Neuronal stem cell (in vitro differentiated cells): ENCODE measurements at regions not wholly inside any gene's neighbourhood (a gene's known extent, or its start where the extent isn't known, plus 50 kb on each side); places are given as distances from the start of the nearest gene placed in this dataset.

Source experiments
- DNase-seq: peaks from one replicate; pipeline ENCODE4 v3.0.0-alpha.2; 2013; ENCODE audit warnings: low spot score
- H2AFZ ChIP-seq: one replicate; pipeline ENCODE4 v1.6.1; 2013; ENCODE audit warnings: mild to moderate bottlenecking, low read length, inconsistent platforms
- H2AK5ac ChIP-seq: 2 replicates; pipeline ENCODE4 v1.6.1; 2013; ENCODE audit warnings: low read depth, mild to moderate bottlenecking, inconsistent platforms, low read length, moderate library complexity, mixed read lengths
- H2BK120ac ChIP-seq: 2 replicates; pipeline ENCODE4 v1.6.1; 2013; ENCODE audit warnings: low read depth, mild to moderate bottlenecking, inconsistent platforms, low read length, moderate library complexity, mixed read lengths
- H2BK12ac ChIP-seq: one replicate; pipeline ENCODE4 v1.6.1; 2013; ENCODE audit warnings: low read length, inconsistent platforms
- H2BK15ac ChIP-seq: 2 replicates; pipeline ENCODE4 v1.6.1; 2013; ENCODE audit warnings: mild to moderate bottlenecking, low read length, inconsistent platforms, mixed read lengths
- H2BK5ac ChIP-seq: one replicate; pipeline ENCODE4 v1.6.1; 2013; ENCODE audit warnings: inconsistent platforms, mild to moderate bottlenecking, low read length, moderate library complexity
- H3K14ac ChIP-seq: one replicate; pipeline ENCODE4 v1.6.1; 2013; ENCODE audit warnings: low read length, inconsistent platforms
- H3K18ac ChIP-seq: 2 replicates; pipeline ENCODE4 v1.6.1; 2013; ENCODE audit warnings: low read length, inconsistent platforms
- H3K23ac ChIP-seq: 2 replicates; pipeline ENCODE4 v1.6.1; 2013; ENCODE audit warnings: low read depth, mild to moderate bottlenecking, mixed read lengths, low read length, inconsistent platforms; ENCODE audit not compliant: poor library complexity
- H3K27ac ChIP-seq: replicated peaks from 3 replicates; pipeline ENCODE4 v1.5.1; 2013; ENCODE audit warnings: low read length, inconsistent platforms
- H3K27me3 ChIP-seq, 3 experiments: 2 replicates each; pipeline ENCODE4 v1.6.1; 2013; ENCODE audit warnings: low read length in 3 of 3, mild to moderate bottlenecking in 2 of 3, inconsistent platforms in 1 of 3, low read depth in 1 of 3, mixed read lengths in 1 of 3, moderate library complexity in 1 of 3; ENCODE audit not compliant: control insufficient read depth in 3 of 3, insufficient read depth in 3 of 3
- H3K36me3 ChIP-seq, 2 donors: replicated peaks in 1 of 2; 2 replicates each; pipeline ENCODE4 v1.6.1; 2013; ENCODE audit warnings: low read length in 2 of 2; ENCODE audit not compliant: control insufficient read depth in 2 of 2, insufficient read depth in 2 of 2
- H3K4ac ChIP-seq: 2 replicates; pipeline ENCODE4 v1.6.1; 2013; ENCODE audit warnings: inconsistent platforms, mild to moderate bottlenecking, low read length, moderate library complexity
- H3K4me1 ChIP-seq, 2 donors: 1 replicate in 1 of 2; 2 replicates in 1 of 2; pipeline ENCODE4 v1.6.1; 2013; ENCODE audit warnings: low read length in 2 of 2, low read depth in 1 of 2; ENCODE audit not compliant: control insufficient read depth in 2 of 2, insufficient read depth in 1 of 2
- H3K4me2 ChIP-seq: one replicate; pipeline ENCODE4 v1.6.1; 2013; ENCODE audit warnings: mild to moderate bottlenecking, low read length, inconsistent platforms; ENCODE audit not compliant: insufficient read depth, poor library complexity, severe bottlenecking
- H3K4me3 ChIP-seq, 2 donors: 2 replicates each; pipeline ENCODE4 v1.5.1; 2013; ENCODE audit warnings: low read length in 2 of 2, mild to moderate bottlenecking in 2 of 2, inconsistent platforms in 1 of 2, moderate library complexity in 1 of 2
- H3K79me1 ChIP-seq: one replicate; pipeline ENCODE4 v1.6.1; 2013; ENCODE audit warnings: low read depth, mild to moderate bottlenecking, inconsistent platforms, low read length, moderate library complexity
- H3K9ac ChIP-seq: one replicate; pipeline ENCODE4 v1.6.1; 2013; ENCODE audit warnings: mild to moderate bottlenecking, low read depth, low read length, inconsistent platforms; ENCODE audit not compliant: poor library complexity
- H3K9me3 ChIP-seq, 2 donors: replicated peaks in 1 of 2; 2 replicates each; pipeline versions ENCODE3 to v1.6.1; 2013; ENCODE audit warnings: low read length in 2 of 2, mild to moderate bottlenecking in 2 of 2, inconsistent platforms in 1 of 2, low read depth in 1 of 2, mixed read lengths in 1 of 2, moderate library complexity in 1 of 2; ENCODE audit not compliant: control insufficient read depth in 2 of 2, insufficient read depth in 1 of 2
- H4K8ac ChIP-seq: one replicate; pipeline ENCODE4 v1.6.1; 2013; ENCODE audit warnings: low read depth, mild to moderate bottlenecking, inconsistent platforms, low read length, moderate library complexity
- H4K91ac ChIP-seq: one replicate; pipeline ENCODE4 v1.6.1; 2013; ENCODE audit warnings: low read length, low read depth, mild to moderate bottlenecking, inconsistent platforms; ENCODE audit not compliant: poor library complexity
- WGBS, 2 donors: extraction: QIAGEN DNeasy Blood & Tissue Kit; methylation state at CpG; one replicate each; pipeline ENCODE4 v1.1.7; 2013; ENCODE audit warnings: missing lambda C conversion rate in 2 of 2, mixed read lengths in 1 of 2; ENCODE audit not compliant: insufficient read length in 2 of 2, insufficient replicate concordance in 1 of 2; ENCODE audit errors: extremely low coverage in 2 of 2; 5-methylcytosine and 5-hydroxymethylcytosine counted together

- Histone ChIP-seq H3K4me2 (no peak overlapping the region), H2AFZ (no peak overlapping the region), H3K4me1 (no peaks in the 10 kb centered on the region), H2BK12ac (no peak overlapping the region), H2AK5ac (no peak overlapping the region), H3K4me3 (no peak overlapping the region), H2BK120ac (no peak overlapping the region), H4K8ac (no peak overlapping the region), H2BK15ac (no peak overlapping the region), H3K27ac (no peak overlapping the region), H2BK5ac (no peak overlapping the region), H3K9ac (no peak overlapping the region), H4K91ac (no peak overlapping the region), H3K79me1 (no peaks in the 10 kb centered on the region), H3K9me3 (no peaks in the 10 kb centered on the region), H3K36me3 (no peaks in the 10 kb centered on the region), H3K23ac (no peak overlapping the region), H3K27me3 (no peaks in the 10 kb centered on the region), H3K14ac (no peak overlapping the region), H3K4ac (no peak overlapping the region), H3K18ac (no peak overlapping the region)
- WGBS, 2 donors: no CpG with 5 or more reads among the region's 4 CpGs
- DNase-seq: no peak
Observed at GRCh38 chr13:108113407-108113806, 101.9 kb downstream of the LIG4 start.

- Histone ChIP-seq H3K4me1 (no peaks in the 10 kb centered on the region), H3K79me1 (no peaks in the 10 kb centered on the region), H2AK5ac (no peak overlapping the region), H3K14ac (no peak overlapping the region), H3K4me3 (no peak overlapping the region), H2AFZ (no peak overlapping the region), H3K27me3 (no peaks in the 10 kb centered on the region), H3K4me2 (no peak overlapping the region), H3K9me3 (no peaks in the 10 kb centered on the region), H3K36me3 (no peaks in the 10 kb centered on the region), H4K8ac (no peak overlapping the region), H3K4ac (no peak overlapping the region), H2BK5ac (no peak overlapping the region), H3K18ac (no peak overlapping the region), H3K9ac (no peak overlapping the region), H2BK15ac (no peak overlapping the region), H4K91ac (no peak overlapping the region), H2BK120ac (no peak overlapping the region), H3K23ac (no peak overlapping the region), H3K27ac (no peak overlapping the region), H2BK12ac (no peak overlapping the region)
- no CpG with 5 or more reads among the region's 2 CpGs for WGBS, 2 donors
- no peak for DNase-seq
Observed at GRCh38 chr13:108104736-108105135, 110.6 kb downstream of the LIG4 start.

DNA sequence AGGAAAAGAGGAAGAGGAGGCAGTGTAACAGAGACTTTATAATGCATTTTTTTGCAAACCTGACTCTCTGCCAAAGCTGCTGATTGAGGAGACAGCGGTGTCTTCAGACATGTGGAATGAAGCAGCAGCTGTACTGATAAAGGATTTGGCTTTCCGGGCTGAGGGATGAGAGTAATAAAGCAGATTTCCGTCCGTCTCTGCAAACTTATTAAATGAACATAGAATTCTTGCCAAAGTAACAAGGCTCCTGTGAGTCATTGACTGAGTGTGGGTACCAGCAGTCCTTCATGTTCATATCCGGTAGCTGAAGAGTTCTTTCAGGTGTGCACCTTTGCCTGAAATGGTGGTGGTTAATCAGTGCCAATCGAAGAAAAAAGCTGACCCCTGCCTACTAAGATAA lies 112.6 kb downstream of the LIG4 start:
- H4K91ac ChIP-seq: no peak overlapping the region
- H3K27ac ChIP-seq: no peak overlapping the region
- no peaks in the 10 kb centered on the region for H3K36me3 ChIP-seq
- H3K4me2 ChIP-seq: no peak overlapping the region
- H2BK15ac ChIP-seq: no peak overlapping the region
- no peak overlapping the region for H4K8ac ChIP-seq
- H2AFZ ChIP-seq: no peak overlapping the region
- H3K14ac ChIP-seq: no peak overlapping the region
- no peaks in the 10 kb centered on the region for H3K79me1 ChIP-seq
- WGBS, 2 donors: no CpG with 5 or more reads among the region's 6 CpGs
- no peak overlapping the region for H3K18ac ChIP-seq
- no peak overlapping the region for H3K9ac ChIP-seq
- H2AK5ac ChIP-seq: no peak overlapping the region
- H3K9me3 ChIP-seq: no peaks in the 10 kb centered on the region
- no peak overlapping the region for H2BK120ac ChIP-seq
- DNase-seq: no peak
- no peak overlapping the region for H2BK5ac ChIP-seq
- H3K4me1 ChIP-seq: no peaks in the 10 kb centered on the region
- no peak overlapping the region for H2BK12ac ChIP-seq
- no peak overlapping the region for H3K4ac ChIP-seq
- peaks cover 0 to 2% (median 0%) of the 10 kb centered on the region in 3 experiments for H3K27me3 ChIP-seq
- H3K23ac ChIP-seq: no peak overlapping the region
- no peak overlapping the region for H3K4me3 ChIP-seq

DNA sequence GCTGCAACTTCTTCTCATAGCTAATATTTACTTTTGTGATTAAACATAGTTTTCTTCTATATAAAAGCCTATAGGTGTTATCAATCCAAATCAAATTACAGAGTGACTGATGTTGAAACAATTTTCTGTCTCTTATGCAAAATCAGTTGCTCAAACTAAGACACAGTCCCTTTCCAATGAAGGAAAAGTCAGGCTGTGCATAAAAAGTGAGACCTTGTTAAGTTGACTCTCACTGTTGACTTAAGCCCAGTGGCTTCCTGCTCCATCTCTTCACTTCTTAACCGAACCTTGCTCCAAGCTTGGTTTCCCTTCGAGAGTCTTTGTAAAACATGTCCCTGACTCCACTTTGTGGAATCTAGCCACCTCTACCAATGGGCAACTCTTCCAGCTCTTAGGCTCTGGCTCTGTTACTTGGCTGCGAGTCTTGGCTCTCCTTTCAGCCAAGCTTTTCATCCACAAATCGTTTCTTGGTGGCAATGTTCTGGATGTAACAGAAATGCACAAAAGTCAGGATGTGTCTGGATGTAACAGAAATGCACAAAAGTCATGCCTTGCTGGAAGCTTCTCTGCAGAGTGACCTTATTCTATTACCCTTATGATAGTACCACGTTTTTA lies 118.9 kb downstream of the LIG4 start:
- Histone ChIP-seq H4K91ac (no peak overlapping the region), H3K4me3 (no peak overlapping the region), H3K9me3 (no peaks in the 10 kb centered on the region), H3K9ac (no peak overlapping the region), H2BK5ac (no peak overlapping the region), H2BK12ac (no peak overlapping the region), H3K4me2 (no peak overlapping the region), H2AK5ac (no peak overlapping the region), H3K4ac (no peak overlapping the region), H3K27me3 (peaks cover 0 to 2% (median 0%) of the 10 kb centered on the region in 3 experiments), H3K18ac (no peak overlapping the region), H2AFZ (no peak overlapping the region), H3K79me1 (no peaks in the 10 kb centered on the region), H3K27ac (no peak overlapping the region), H2BK15ac (no peak overlapping the region), H3K36me3 (no peaks in the 10 kb centered on the region), H3K14ac (no peak overlapping the region), H3K23ac (no peak overlapping the region), H2BK120ac (no peak overlapping the region), H3K4me1 (no peaks in the 10 kb centered on the region), H4K8ac (no peak overlapping the region)
- WGBS, 2 donors: no CpG with 5 or more reads among the region's 5 CpGs
- no peak for DNase-seq
